Loucy (cell line): ENCODE measurements at regions not wholly inside any gene's neighbourhood (a gene's known extent, or its start where the extent isn't known, plus 50 kb on each side); places are given as distances from the start of the nearest gene placed in this dataset.

Experiments
- H2AFZ ChIP-seq: fragments of 200-600 bp; sonication (generic); 2 replicates; pipeline ENCODE4 v1.6.0; 2016; ENCODE audit warnings: antibody characterized with exemption, mild to moderate bottlenecking, low read length, moderate library complexity
- H3F3A ChIP-seq: fragments of 200-600 bp; 2 replicates; pipeline ENCODE4 v1.6.0; 2016; ENCODE audit warnings: antibody characterized with exemption, low read depth, mild to moderate bottlenecking
- H3K27me3 ChIP-seq: fragments of 200-600 bp; sonication (generic); 2 replicates; pipeline ENCODE4 v1.6.1; 2014; ENCODE audit warnings: low read length, mild to moderate bottlenecking; ENCODE audit not compliant: insufficient read depth, poor library complexity, severe bottlenecking
- H3K36me3 ChIP-seq: fragments of 200-600 bp; sonication (generic); 2 replicates; pipeline ENCODE4 v1.6.1; 2016; ENCODE audit warnings: low read length; ENCODE audit not compliant: insufficient read depth
- H3K4me1 ChIP-seq: fragments of 200-600 bp; sonication (generic); 2 replicates; pipeline ENCODE4 v1.5.1; 2014; ENCODE audit warnings: low read length, mild to moderate bottlenecking; ENCODE audit not compliant: insufficient read depth, poor library complexity, severe bottlenecking
- H3K4me2 ChIP-seq: fragments of 200-600 bp; sonication (generic); 2 replicates; pipeline ENCODE4 v1.6.0; 2014; ENCODE audit warnings: antibody characterized with exemption, low read length, low read depth, mild to moderate bottlenecking; ENCODE audit not compliant: poor library complexity, severe bottlenecking
- H3K4me3 ChIP-seq: fragments of 200-600 bp; sonication (generic); 2 replicates; pipeline ENCODE4 v1.5.1; 2014; ENCODE audit warnings: low read length, mild to moderate bottlenecking, mixed read lengths; ENCODE audit not compliant: poor library complexity, severe bottlenecking
- H3K79me2 ChIP-seq: fragments of 200-600 bp; sonication (generic); 2 replicates; pipeline ENCODE4 v1.6.1; 2014; ENCODE audit warnings: low read length; ENCODE audit not compliant: insufficient read depth
- H3K9ac ChIP-seq: fragments of 200-600 bp; sonication (generic); 2 replicates; pipeline ENCODE4 v1.6.0; 2014; ENCODE audit warnings: mild to moderate bottlenecking, low read depth, low read length, moderate library complexity; ENCODE audit not compliant: poor library complexity, severe bottlenecking
- H3K9me2 ChIP-seq: fragments of 200-600 bp; sonication (generic); replicated peaks from 2 replicates; pipeline ENCODE4 v1.6.1; 2016; ENCODE audit warnings: low read depth, low read length, mixed read lengths
- H3K9me3 ChIP-seq: fragments of 200-600 bp; sonication (generic); 2 replicates; pipeline ENCODE4 v1.6.1; 2014; ENCODE audit warnings: mild to moderate bottlenecking, antibody characterized with exemption, low read length, low read depth; ENCODE audit not compliant: insufficient read depth
- H4K20me1 ChIP-seq: fragments of 200-600 bp; sonication (generic); 2 replicates; pipeline ENCODE4 v1.6.0; 2014; ENCODE audit warnings: antibody characterized with exemption, low read length, mild to moderate bottlenecking; ENCODE audit not compliant: insufficient read depth, poor library complexity, severe bottlenecking
- CTCF ChIP-seq: fragments of 200-600 bp; sonication (generic); conservative IDR thresholded peaks from 2 replicates; pipeline ENCODE4 v1.5.1; 2014; ENCODE audit warnings: mild to moderate bottlenecking, antibody characterized with exemption, low read length
- EZH2phosphoT487 ChIP-seq: fragments of 200-600 bp; IDR thresholded peaks from 2 replicates; pipeline ENCODE4 v1.6.1; 2018; ENCODE audit warnings: antibody characterized with exemption, mild to moderate bottlenecking, moderate library complexity, borderline replicate concordance

- no peak overlapping the region for H3K4me2 ChIP-seq
- H3K9me2 ChIP-seq, result no peaks in the 10 kb centered on the region
- H3K9ac ChIP-seq, result no peak overlapping the region
- H3F3A ChIP-seq, result no peaks in the 10 kb centered on the region
- H3K79me2 ChIP-seq, result no peaks in the 10 kb centered on the region
- no peaks in the 10 kb centered on the region for H3K27me3 ChIP-seq
- H3K4me3 ChIP-seq, result no peak overlapping the region
- no peak for TF ChIP-seq EZH2phosphoT487
- no peak for TF ChIP-seq CTCF
- H3K4me1 ChIP-seq, result no peaks in the 10 kb centered on the region
- no peaks in the 10 kb centered on the region for H4K20me1 ChIP-seq
- no peaks in the 10 kb centered on the region for H3K36me3 ChIP-seq
- H2AFZ ChIP-seq, result no peak overlapping the region
- no peaks in the 10 kb centered on the region for H3K9me3 ChIP-seq
These were observed 76.8 kb upstream of the LRCH1 start for GRCh38 chr13:46476174-46476573.

GRCh38 chr13:46475541-46475991 lies 77.4 kb upstream of the LRCH1 start:
- Histone ChIP-seq H3K9me2 (no peaks in the 10 kb centered on the region), H3K36me3 (no peaks in the 10 kb centered on the region), H3K4me3 (no peak overlapping the region)

GRCh38 chr13:46473806-46474205 lies 79.2 kb upstream of the LRCH1 start:
- no peaks in the 10 kb centered on the region for H3F3A ChIP-seq

More at GRCh38 chr13:46475541-46475991, 77.4 kb upstream of the LRCH1 start:
- Histone ChIP-seq H3K9me3 (no peaks in the 10 kb centered on the region), H3K4me2 (no peak overlapping the region), H4K20me1 (no peaks in the 10 kb centered on the region), H3K79me2 (no peaks in the 10 kb centered on the region), H3K4me1 (no peaks in the 10 kb centered on the region), H3K9ac (no peak overlapping the region), H3K27me3 (no peaks in the 10 kb centered on the region), H2AFZ (no peak overlapping the region), H3F3A (no peaks in the 10 kb centered on the region)
- TF ChIP-seq CTCF (no peak), EZH2phosphoT487 (no peak)

More at GRCh38 chr13:46473806-46474205, 79.2 kb upstream of the LRCH1 start:
- Histone ChIP-seq H3K4me2 (no peak overlapping the region), H4K20me1 (no peaks in the 10 kb centered on the region), H3K9me3 (no peaks in the 10 kb centered on the region), H2AFZ (no peak overlapping the region), H3K27me3 (no peaks in the 10 kb centered on the region), H3K4me3 (no peak overlapping the region), H3K9me2 (no peaks in the 10 kb centered on the region), H3K9ac (no peak overlapping the region), H3K36me3 (no peaks in the 10 kb centered on the region), H3K79me2 (no peaks in the 10 kb centered on the region), H3K4me1 (no peaks in the 10 kb centered on the region)
- TF ChIP-seq EZH2phosphoT487 (no peak), CTCF (no peak)
